AG09309 (cell line): ENCODE measurements at regions not wholly inside any gene's neighbourhood (a gene's known extent, or its start where the extent isn't known, plus 50 kb on each side); places are given as distances from the start of the nearest gene placed in this dataset.

Experiments used
- DNase-seq: peaks from one replicate; pipeline ENCODE4 v3.0.0-alpha.2; 2010; ENCODE audit warnings: low read depth
- H3K4me3 ChIP-seq: 2 replicates; pipeline ENCODE4 v1.5.1; 2011; ENCODE audit warnings: mild to moderate bottlenecking, low read depth, low read length, moderate library complexity; ENCODE audit not compliant: control insufficient read depth
- CTCF ChIP-seq: IDR thresholded peaks from 2 replicates; pipeline ENCODE4 v1.5.1; 2011; ENCODE audit warnings: mild to moderate bottlenecking, low read depth, low read length, inconsistent platforms; ENCODE audit not compliant: insufficient read depth, control insufficient read depth; ENCODE audit errors: missing control alignments

GRCh38 chr3:89586256-89586655 is 478.8 kb downstream of the EPHA3 start:
- no peak for TF ChIP-seq CTCF
- no peak for DNase-seq
- no peak overlapping the region for H3K4me3 ChIP-seq

GRCh38 chr3:89586676-89587075 is 479.3 kb downstream of the EPHA3 start:
- TF ChIP-seq CTCF, result no peak
- no peak overlapping the region for H3K4me3 ChIP-seq
- DNase-seq, result no peak

- H3K4me3 ChIP-seq, result no peak overlapping the region
- DNase-seq, result no peak
- TF ChIP-seq CTCF, result no peak
These were observed 498.7 kb downstream of the EPHA3 start for GRCh38 chr3:89606151-89606550.

- no peak for DNase-seq
- no peak overlapping the region for H3K4me3 ChIP-seq
- no peak for TF ChIP-seq CTCF
These were observed 504.6 kb downstream of the EPHA3 start for GRCh38 chr3:89612027-89612426.

GRCh38 chr3:89613241-89613640 is 505.8 kb downstream of the EPHA3 start:
- no peak for DNase-seq
- no peak overlapping the region for H3K4me3 ChIP-seq
- TF ChIP-seq CTCF, result no peak

- TF ChIP-seq CTCF, result no peak
- no peak overlapping the region for H3K4me3 ChIP-seq
- no peak for DNase-seq
These were observed 510.3 kb downstream of the EPHA3 start for GRCh38 chr3:89617706-89618105.

- no peak overlapping the region for H3K4me3 ChIP-seq
- DNase-seq, result no peak
- no peak for TF ChIP-seq CTCF
These were observed 511.8 kb downstream of the EPHA3 start for GRCh38 chr3:89619263-89619662.
